ENCODE measurements at regions not wholly inside any gene's neighbourhood (a gene's known extent, or its start where the extent isn't known, plus 50 kb on each side); places are given as distances from the start of the nearest gene placed in this dataset.

GRCh38 chr1:116232989-116233514 lies 121.9 kb downstream of the MAB21L3 start:
- TF ChIP-seq, protein P1, sequence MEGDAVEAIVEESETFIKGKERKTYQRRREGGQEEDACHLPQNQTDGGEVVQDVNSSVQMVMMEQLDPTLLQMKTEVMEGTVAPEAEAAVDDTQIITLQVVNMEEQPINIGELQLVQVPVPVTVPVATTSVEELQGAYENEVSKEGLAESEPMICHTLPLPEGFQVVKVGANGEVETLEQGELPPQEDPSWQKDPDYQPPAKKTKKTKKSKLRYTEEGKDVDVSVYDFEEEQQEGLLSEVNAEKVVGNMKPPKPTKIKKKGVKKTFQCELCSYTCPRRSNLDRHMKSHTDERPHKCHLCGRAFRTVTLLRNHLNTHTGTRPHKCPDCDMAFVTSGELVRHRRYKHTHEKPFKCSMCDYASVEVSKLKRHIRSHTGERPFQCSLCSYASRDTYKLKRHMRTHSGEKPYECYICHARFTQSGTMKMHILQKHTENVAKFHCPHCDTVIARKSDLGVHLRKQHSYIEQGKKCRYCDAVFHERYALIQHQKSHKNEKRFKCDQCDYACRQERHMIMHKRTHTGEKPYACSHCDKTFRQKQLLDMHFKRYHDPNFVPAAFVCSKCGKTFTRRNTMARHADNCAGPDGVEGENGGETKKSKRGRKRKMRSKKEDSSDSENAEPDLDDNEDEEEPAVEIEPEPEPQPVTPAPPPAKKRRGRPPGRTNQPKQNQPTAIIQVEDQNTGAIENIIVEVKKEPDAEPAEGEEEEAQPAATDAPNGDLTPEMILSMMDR (IDR thresholded peaks at IDR 0.05) = peak in 3 of 6 experiments; percentile 25 to 32 (median 26)
- TF ChIP-seq POLR2A (IDR thresholded peaks at IDR 0.05) (no peak), POLR2AphosphoS5 (IDR thresholded peaks at IDR 0.05) (no peak)
